Activated CD4-positive, alpha-beta T cell treated with anti-CD3 and anti-CD28 coated beads, Interleukin-2, amount 10 ng/mL, durations not matched to agents 7 days and 5 days (primary cell): ENCODE measurements at regions not wholly inside any gene's neighbourhood (a gene's known extent, or its start where the extent isn't known, plus 50 kb on each side); places are given as distances from the start of the nearest gene placed in this dataset.

Experiments used
- CTCF ChIA-PET: fragments of 350-600 bp; sonication (Branson Sonifier 250); formaldehyde crosslinking; loops from one replicate; lab custom pipeline; 2021; ENCODE audit warnings: antibody characterized with exemption; lab: Charles Lee
- POLR2A ChIA-PET: fragments of 350-600 bp; sonication (Branson Sonifier 250); formaldehyde crosslinking; loops from one replicate; lab custom pipeline; 2021; ENCODE audit warnings: antibody characterized with exemption; lab: Charles Lee
- DNase-seq: peaks from one replicate; pipeline ENCODE4 v3.0.0-alpha.2; 2020
- H3K27ac Mint-ChIP-seq: one replicate; pipeline ENCODE4 v1.8.0; 2021; ENCODE audit warnings: mild to moderate bottlenecking, moderate library complexity, mixed read lengths
- H3K27me3 Mint-ChIP-seq: one replicate; pipeline ENCODE4 v1.8.0; 2021; ENCODE audit warnings: mixed read lengths
- H3K36me3 Mint-ChIP-seq: one replicate; pipeline ENCODE4 v1.8.0; 2021; ENCODE audit warnings: low read depth, mixed read lengths
- H3K4me1 Mint-ChIP-seq: one replicate; pipeline ENCODE4 v1.8.0; 2021; ENCODE audit warnings: mixed read lengths
- H3K4me3 Mint-ChIP-seq: one replicate; pipeline ENCODE4 v1.8.0; 2021; ENCODE audit warnings: mild to moderate bottlenecking, moderate library complexity, mixed read lengths
- H3K9me3 Mint-ChIP-seq: one replicate; pipeline ENCODE4 v1.8.0; 2021; ENCODE audit warnings: mixed read lengths

GRCh38 chr5:35488791-35489190 is 128.9 kb upstream of the SPEF2 start:
- no peak for DNase-seq
- H3K27me3 Mint-ChIP-seq: peaks cover 15% of the 10 kb centered on the region
- CTCF ChIA-PET: interaction anchor here (0.5 kb wide), 1 partner anchor 530 kb away, joined by 3 read pairs; no protein-coding TSS in a partner anchor
- H3K4me3 Mint-ChIP-seq: no peak overlapping the region
- H3K36me3 Mint-ChIP-seq: no peaks in the 10 kb centered on the region
- no peak overlapping the region for H3K27ac Mint-ChIP-seq
- no peaks in the 10 kb centered on the region for H3K9me3 Mint-ChIP-seq
- H3K4me1 Mint-ChIP-seq: no peaks in the 10 kb centered on the region
- POLR2A ChIA-PET: no interaction called here

- CTCF ChIA-PET: no interaction called here
- Mint-ChIP-seq H3K9me3 (no peaks in the 10 kb centered on the region), H3K27me3 (peaks cover 15% of the 10 kb centered on the region)
Observed at GRCh38 chr5:35488055-35488454, 129.6 kb upstream of the SPEF2 start.

GRCh38 chr5:35487233-35488025 is 130.2 kb upstream of the SPEF2 start:
- no peak overlapping the region for H3K4me3 Mint-ChIP-seq
- POLR2A ChIA-PET: interaction anchor here (0.5 kb wide), 1 partner anchor 35 kb away, joined by 3 read pairs; no protein-coding TSS in a partner anchor
- no peaks in the 10 kb centered on the region for H3K9me3 Mint-ChIP-seq
- no peak overlapping the region for H3K27ac Mint-ChIP-seq
- DNase-seq: no peak
- H3K36me3 Mint-ChIP-seq: no peaks in the 10 kb centered on the region
- CTCF ChIA-PET: no interaction called here
- H3K27me3 Mint-ChIP-seq: peaks cover 15% of the 10 kb centered on the region
- no peaks in the 10 kb centered on the region for H3K4me1 Mint-ChIP-seq

More at GRCh38 chr5:35488055-35488454, 129.6 kb upstream of the SPEF2 start:
- no peak overlapping the region for H3K4me3 Mint-ChIP-seq
- no peaks in the 10 kb centered on the region for H3K4me1 Mint-ChIP-seq
- no peaks in the 10 kb centered on the region for H3K36me3 Mint-ChIP-seq
- DNase-seq: no peak
- POLR2A ChIA-PET: no interaction called here
- H3K27ac Mint-ChIP-seq: no peak overlapping the region

GRCh38 chr5:35485487-35485886 is 132.2 kb upstream of the SPEF2 start:
- Mint-ChIP-seq H3K4me3 (no peak overlapping the region), H3K27ac (no peak overlapping the region), H3K36me3 (no peaks in the 10 kb centered on the region), H3K9me3 (peaks cover 2% of the 10 kb centered on the region), H3K4me1 (no peaks in the 10 kb centered on the region), H3K27me3 (peaks cover 15% of the 10 kb centered on the region)
- no peak for DNase-seq
- ChIA-PET POLR2A (no interaction called here), CTCF (no interaction called here)

GRCh38 chr5:35484241-35484640 is 133.4 kb upstream of the SPEF2 start:
- no peak overlapping the region for H3K4me3 Mint-ChIP-seq
- POLR2A ChIA-PET: no interaction called here
- H3K27me3 Mint-ChIP-seq: peaks cover 10% of the 10 kb centered on the region
- no peak for DNase-seq
- peaks cover 5% of the 10 kb centered on the region for H3K9me3 Mint-ChIP-seq
- peaks cover 8% of the 10 kb centered on the region for H3K4me1 Mint-ChIP-seq
- CTCF ChIA-PET: no interaction called here
- no peak overlapping the region for H3K27ac Mint-ChIP-seq
- peaks cover 8% of the 10 kb centered on the region for H3K36me3 Mint-ChIP-seq

- Mint-ChIP-seq H3K27me3 (peaks cover 10% of the 10 kb centered on the region), H3K36me3 (peaks cover 11% of the 10 kb centered on the region), H3K4me1 (peaks cover 12% of the 10 kb centered on the region), H3K4me3 (no peak overlapping the region), H3K27ac (no peak overlapping the region), H3K9me3 (peaks cover 7% of the 10 kb centered on the region)
- CTCF ChIA-PET: no interaction called here
- POLR2A ChIA-PET: no interaction called here
- DNase-seq: no peak
Observed at GRCh38 chr5:35483780-35484179, 133.9 kb upstream of the SPEF2 start.

- POLR2A ChIA-PET: no interaction called here
- CTCF ChIA-PET: no interaction called here
- Mint-ChIP-seq H3K27ac (no peak overlapping the region), H3K27me3 (peaks cover 8% of the 10 kb centered on the region), H3K4me3 (no peak overlapping the region), H3K4me1 (peaks cover 15% of the 10 kb centered on the region), H3K9me3 (peaks cover 7% of the 10 kb centered on the region), H3K36me3 (peaks cover 13% of the 10 kb centered on the region)
- DNase-seq: no peak
Observed at GRCh38 chr5:35483191-35483590, 134.5 kb upstream of the SPEF2 start.

- H3K27me3 Mint-ChIP-seq: no peaks in the 10 kb centered on the region
- no peak overlapping the region for H3K4me3 Mint-ChIP-seq
- CTCF ChIA-PET: no interaction called here
- H3K36me3 Mint-ChIP-seq: peaks cover 13% of the 10 kb centered on the region
- H3K27ac Mint-ChIP-seq: no peak overlapping the region
- no peak for DNase-seq
- H3K4me1 Mint-ChIP-seq: peaks cover 15% of the 10 kb centered on the region
- POLR2A ChIA-PET: no interaction called here
- peaks cover 7% of the 10 kb centered on the region for H3K9me3 Mint-ChIP-seq
Observed at GRCh38 chr5:35482167-35482755, 135.4 kb upstream of the SPEF2 start.

GRCh38 chr5:35478856-35479682 is 138.6 kb upstream of the SPEF2 start:
- peaks cover 15% of the 10 kb centered on the region for H3K4me1 Mint-ChIP-seq
- ChIA-PET CTCF (interaction anchor here (0.6 to 1.3 kb wide), 4 partner anchors 16 to 1933 kb away, joined by 3 to 4 read pairs (median 4); no protein-coding TSS in a partner anchor), POLR2A (no interaction called here)
- H3K9me3 Mint-ChIP-seq: peaks cover 7% of the 10 kb centered on the region
- peaks cover 13% of the 10 kb centered on the region for H3K36me3 Mint-ChIP-seq
- H3K27me3 Mint-ChIP-seq: no peaks in the 10 kb centered on the region
- peak overlapping the region; percentile 91 for H3K27ac Mint-ChIP-seq
- DNase-seq: peak; percentile 25
- H3K4me3 Mint-ChIP-seq: peak overlapping the region; percentile 15

GRCh38 chr5:35477911-35478310 is 139.8 kb upstream of the SPEF2 start:
- POLR2A ChIA-PET: no interaction called here
- Mint-ChIP-seq H3K27ac (no peak overlapping the region), H3K36me3 (peaks cover 13% of the 10 kb centered on the region)

GRCh38 chr5:35477321-35477720 is 140.3 kb upstream of the SPEF2 start:
- POLR2A ChIA-PET: no interaction called here
- no peak for DNase-seq
- CTCF ChIA-PET: no interaction called here
- H3K36me3 Mint-ChIP-seq: peaks cover 13% of the 10 kb centered on the region
- H3K27me3 Mint-ChIP-seq: no peaks in the 10 kb centered on the region
- no peak overlapping the region for H3K27ac Mint-ChIP-seq
- peaks cover 15% of the 10 kb centered on the region for H3K4me1 Mint-ChIP-seq
- peaks cover 7% of the 10 kb centered on the region for H3K9me3 Mint-ChIP-seq
- H3K4me3 Mint-ChIP-seq: no peak overlapping the region

More at GRCh38 chr5:35477911-35478310, 139.8 kb upstream of the SPEF2 start:
- DNase-seq: no peak
- H3K4me3 Mint-ChIP-seq: no peak overlapping the region
- CTCF ChIA-PET: no interaction called here
- H3K27me3 Mint-ChIP-seq: no peaks in the 10 kb centered on the region
- H3K4me1 Mint-ChIP-seq: peaks cover 15% of the 10 kb centered on the region
- H3K9me3 Mint-ChIP-seq: peaks cover 7% of the 10 kb centered on the region

- CTCF ChIA-PET: no interaction called here
- peaks cover 13% of the 10 kb centered on the region for H3K36me3 Mint-ChIP-seq
- DNase-seq: no peak
- H3K4me3 Mint-ChIP-seq: no peak overlapping the region
- POLR2A ChIA-PET: no interaction called here
- no peaks in the 10 kb centered on the region for H3K27me3 Mint-ChIP-seq
- peaks cover 7% of the 10 kb centered on the region for H3K9me3 Mint-ChIP-seq
- no peak overlapping the region for H3K27ac Mint-ChIP-seq
- H3K4me1 Mint-ChIP-seq: peaks cover 15% of the 10 kb centered on the region
Observed at GRCh38 chr5:35476797-35477196, 140.9 kb upstream of the SPEF2 start.

- DNase-seq: no peak
- ChIA-PET CTCF (no interaction called here), POLR2A (no interaction called here)
- no peak overlapping the region for H3K27ac Mint-ChIP-seq
- peaks cover 15% of the 10 kb centered on the region for H3K4me1 Mint-ChIP-seq
- H3K4me3 Mint-ChIP-seq: no peak overlapping the region
- H3K9me3 Mint-ChIP-seq: peaks cover 7% of the 10 kb centered on the region
- no peaks in the 10 kb centered on the region for H3K27me3 Mint-ChIP-seq
- H3K36me3 Mint-ChIP-seq: peaks cover 13% of the 10 kb centered on the region
Observed at GRCh38 chr5:35476036-35476435, 141.6 kb upstream of the SPEF2 start.
